HG03558 (cell line): ENCODE measurements at regions not wholly inside any gene's neighbourhood (a gene's known extent, or its start where the extent isn't known, plus 50 kb on each side); places are given as distances from the start of the nearest gene placed in this dataset.
"Not testable (repeated sequence)": the region's sequence is repeated elsewhere in the genome, so short reads cannot be mapped to it uniquely, and the experiment has no call there.

Source experiments
- ATAC-seq: cut with Tn5 transposase; IDR thresholded peaks from one replicate; pipeline ENCODE4 v1.9.1; 2021; ENCODE audit warnings: moderate number of reproducible peaks; ENCODE audit not compliant: unreplicated experiment; ENCODE audit errors: extremely low read depth

DNA sequence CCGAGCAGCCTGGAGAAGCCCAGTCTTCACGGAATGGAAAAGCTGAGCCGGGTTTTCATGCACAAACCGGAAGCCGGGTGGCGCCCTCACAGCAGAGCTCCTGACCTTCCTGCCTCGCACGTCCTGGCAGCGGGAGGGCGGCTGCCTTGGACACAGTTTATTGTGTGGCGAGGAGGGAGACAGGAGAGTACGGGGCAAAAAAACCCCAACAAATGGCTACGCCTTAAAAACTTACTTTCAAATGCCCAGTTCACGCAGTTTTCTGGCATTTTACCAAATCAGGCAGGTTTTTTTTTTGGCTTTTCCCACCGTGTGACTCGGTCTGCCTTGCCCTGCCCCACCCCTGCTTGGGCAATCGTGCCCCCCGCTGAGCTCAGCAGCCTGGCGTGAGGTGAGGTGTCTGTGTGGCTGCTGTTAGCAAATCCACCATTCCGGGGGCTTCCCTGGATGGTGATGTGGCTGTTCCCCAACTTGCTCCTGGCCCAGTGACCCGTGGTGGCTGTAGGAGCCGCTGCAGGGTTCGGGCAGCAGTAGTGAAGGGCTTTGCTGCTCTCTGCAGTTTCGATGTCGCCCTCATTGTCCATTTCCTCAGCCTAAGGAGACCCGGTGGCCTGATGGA lies 187.1 kb upstream of the SULF2 start:
- not testable (repeated sequence) for ATAC-seq

DNA sequence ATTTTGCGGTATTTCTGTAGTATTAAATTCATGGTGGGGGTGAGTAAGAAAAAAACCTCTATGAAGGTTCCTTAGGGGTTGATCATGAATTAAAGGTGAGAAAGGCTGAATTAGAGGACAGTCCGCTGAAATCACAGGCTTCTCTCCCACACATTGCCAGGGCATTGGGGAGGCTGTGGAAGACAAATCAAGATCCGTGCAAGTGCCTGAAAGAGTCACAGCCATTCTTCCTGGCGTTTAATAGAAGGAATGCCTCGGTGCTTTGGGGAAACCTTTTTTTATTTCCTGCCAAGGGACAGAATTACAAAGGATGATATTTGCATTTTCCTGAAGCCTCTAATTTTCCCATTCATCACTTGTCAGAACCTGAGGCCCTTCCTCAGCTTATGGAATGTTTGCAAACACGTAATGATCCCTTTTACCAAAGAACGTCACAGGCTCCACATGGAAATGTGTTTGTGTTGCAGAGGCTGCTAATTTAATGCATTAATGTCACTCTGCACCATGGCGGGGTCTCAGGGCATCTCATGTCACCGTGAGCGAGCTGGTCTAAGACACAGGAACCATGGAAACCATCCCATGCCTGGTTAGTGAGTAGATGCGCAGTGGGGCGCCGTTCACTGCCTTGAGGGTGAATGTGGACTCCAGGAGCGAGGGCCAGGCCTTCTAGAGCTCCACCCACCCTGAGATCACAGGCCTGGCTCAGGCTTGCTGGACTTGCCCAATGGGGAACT lies 185.9 kb upstream of the SULF2 start:
- ATAC-seq, result no peak

DNA sequence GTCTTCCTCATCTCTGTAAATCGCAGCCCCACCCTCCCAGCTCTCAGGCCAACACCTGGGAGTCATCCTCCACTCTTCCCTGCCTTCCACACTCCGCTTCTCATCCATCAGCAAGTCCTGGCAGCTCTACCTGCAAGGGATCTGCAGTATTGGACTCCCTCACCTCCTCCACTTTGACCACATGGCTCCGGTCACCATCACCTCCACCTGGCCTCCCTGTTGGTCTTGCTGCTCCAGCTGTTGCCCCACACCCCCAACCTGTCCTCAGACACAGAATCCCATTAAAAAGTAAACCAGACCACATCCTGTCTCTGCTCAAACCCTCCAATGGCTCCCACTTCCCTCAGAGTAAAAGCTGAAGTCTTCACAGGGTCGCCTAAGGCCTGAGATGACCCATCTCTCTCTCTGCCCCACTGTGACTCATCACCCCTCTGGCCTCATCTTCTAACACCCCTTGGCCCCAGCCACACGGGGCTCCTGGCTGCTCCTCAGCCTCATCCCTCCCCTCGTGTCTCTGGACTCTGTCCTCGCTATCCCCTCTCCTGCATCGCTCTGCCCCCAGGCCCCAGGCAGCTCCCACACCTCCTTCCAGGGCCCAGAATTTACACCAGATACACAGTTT lies 185.1 kb upstream of the SULF2 start:
- ATAC-seq, result no peak

GRCh38 chr20:47969426-47969825 lies 184.1 kb upstream of the SULF2 start:
- ATAC-seq, result no peak

GRCh38 chr20:47968541-47969310 lies 183.4 kb upstream of the SULF2 start:
- ATAC-seq, result no peak

DNA sequence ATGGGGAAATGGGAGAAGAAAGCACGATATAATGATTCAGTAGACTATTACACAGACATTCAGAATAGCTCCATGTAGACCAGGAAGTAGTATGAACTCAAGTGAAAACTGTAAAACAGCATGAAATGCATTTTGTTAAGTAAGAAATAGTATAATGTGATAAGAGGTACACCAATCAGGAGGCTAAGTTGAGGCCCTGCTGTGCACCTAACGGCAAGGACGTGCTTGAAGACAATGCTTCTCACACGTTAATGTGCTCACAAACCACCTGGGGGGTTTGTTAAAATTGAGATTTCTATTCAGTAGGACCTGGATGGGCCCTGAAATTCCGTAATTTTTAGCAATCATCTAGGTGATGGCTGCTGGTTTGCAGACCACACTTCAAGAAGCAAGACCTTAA lies 178.9 kb upstream of the SULF2 start:
- ATAC-seq, result no peak

- no peak for ATAC-seq
Observed at GRCh38 chr20:47963022-47963421, 177.7 kb upstream of the SULF2 start.

GRCh38 chr20:47962286-47962963 lies 177.1 kb upstream of the SULF2 start:
- no peak for ATAC-seq

DNA sequence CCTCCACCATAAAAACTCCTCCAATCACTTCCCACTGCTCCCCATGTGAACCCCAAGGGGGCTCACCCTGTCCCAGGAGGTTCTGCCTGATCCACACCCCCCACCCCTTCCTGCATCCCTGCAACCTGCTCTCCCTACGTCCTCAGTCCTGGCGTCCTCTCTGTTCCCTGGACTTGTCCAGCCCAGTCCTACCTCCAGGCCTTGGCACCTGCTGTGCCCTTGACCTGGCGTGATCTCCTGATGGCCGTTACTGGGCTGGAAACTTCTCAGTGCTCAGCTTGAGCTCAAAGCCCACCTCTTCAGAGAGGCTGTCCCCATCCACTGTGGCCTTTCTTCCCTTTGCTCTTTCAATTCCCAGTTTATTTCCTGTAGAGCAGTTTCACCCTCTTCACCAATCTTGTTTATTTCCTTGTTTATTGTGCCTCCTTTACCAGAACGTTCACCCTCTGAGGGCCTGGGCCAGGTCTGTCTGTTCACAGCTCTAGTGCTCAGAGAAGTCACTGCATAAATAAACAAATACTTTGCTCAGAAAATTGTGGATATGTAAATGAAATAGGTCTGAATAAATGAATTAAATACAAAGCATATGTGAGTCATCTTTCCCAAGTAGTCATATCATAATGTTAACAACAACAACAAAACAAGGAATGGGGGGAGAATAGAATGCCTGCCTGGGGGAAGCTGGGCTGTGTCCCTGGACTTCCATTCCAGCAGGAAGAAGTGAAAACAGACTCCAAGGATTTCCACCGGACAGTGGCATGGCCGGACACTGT lies 175.7 kb upstream of the SULF2 start:
- no peak for ATAC-seq

DNA sequence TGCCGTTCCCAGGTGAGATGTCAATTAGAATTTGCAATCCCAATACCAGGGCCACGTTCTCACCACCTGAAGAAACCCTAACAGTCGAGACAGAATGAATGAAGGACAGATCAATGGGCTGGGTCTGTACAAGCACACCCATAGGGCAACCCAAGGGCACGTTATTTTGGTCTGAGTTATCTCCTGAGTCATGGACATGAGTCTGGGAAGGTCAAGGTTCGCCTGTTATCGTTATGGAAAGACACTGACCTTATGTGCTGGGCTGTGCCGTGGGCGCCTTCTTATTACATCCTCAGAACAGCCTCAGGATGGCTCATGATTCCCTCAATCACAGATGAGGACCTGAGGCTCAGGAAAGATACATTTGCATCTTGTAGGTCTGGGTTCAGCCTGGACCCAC lies 175.0 kb upstream of the SULF2 start:
- no peak for ATAC-seq

- ATAC-seq, result not testable (repeated sequence)
Observed at GRCh38 chr20:47957989-47958801, 172.9 kb upstream of the SULF2 start.

DNA sequence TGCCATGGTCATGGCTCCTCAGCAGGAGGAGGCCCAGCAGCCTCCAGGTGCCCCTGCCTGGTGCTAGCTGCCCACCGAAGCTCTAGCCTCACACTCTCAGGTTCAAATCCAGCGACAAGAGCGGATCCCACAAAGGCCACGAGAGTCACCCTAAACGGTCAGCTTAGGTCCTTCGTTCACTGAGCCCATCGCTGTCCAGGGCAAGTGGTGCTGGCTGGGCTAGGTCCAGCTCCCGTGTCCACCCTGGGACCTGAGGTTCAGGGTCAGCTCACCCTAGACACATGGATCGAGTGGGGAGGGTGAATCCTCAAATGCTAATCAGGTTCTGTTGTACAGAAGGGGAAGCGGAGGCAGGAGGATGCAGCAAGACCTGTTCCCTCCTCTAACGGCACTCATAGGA lies 171.9 kb upstream of the SULF2 start:
- no peak for ATAC-seq

GRCh38 chr20:47956268-47956995 lies 171.2 kb upstream of the SULF2 start:
- ATAC-seq, result no peak

DNA sequence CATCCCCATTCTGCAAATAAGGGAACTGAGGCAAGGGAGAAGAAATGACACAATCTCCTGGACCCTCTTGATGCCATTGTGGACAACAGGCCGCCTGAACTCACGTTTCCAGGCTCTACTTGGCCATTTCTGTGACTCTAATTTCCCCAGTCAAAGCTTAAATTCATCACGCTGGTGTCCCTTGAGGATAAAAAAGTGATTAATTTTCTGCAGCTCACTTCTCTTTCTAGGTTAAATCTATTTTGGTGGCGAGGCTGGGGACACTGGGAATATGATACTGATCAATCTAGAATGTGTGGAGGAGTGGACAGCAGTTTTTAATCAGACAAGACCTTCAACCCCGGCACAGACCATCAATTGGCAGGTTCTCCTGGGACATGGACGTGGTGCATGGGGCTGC lies 168.2 kb upstream of the SULF2 start:
- no peak for ATAC-seq

GRCh38 chr20:47952023-47952564 lies 166.8 kb upstream of the SULF2 start:
- ATAC-seq, result no peak

DNA sequence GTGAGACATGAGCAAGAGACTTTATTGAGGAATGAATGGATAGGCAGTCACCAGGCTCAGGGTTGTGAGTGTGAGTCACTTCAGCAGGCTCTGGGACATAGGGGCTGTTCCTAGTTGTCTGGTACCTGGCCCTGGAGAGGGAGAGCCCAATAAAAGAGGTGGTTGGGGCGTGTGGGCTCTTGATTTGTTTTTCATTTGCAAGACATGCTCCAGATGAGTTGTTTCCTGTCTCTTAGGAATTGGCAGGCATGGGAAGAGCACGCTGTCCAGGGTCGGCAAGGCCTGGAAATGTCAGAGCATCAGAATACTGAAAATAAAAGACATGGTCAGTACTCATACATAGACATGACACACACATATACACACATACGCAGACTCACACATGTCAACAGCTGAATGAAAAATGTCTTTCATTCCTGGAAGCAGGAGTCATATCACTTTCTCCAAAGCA lies 166.3 kb upstream of the SULF2 start:
- no peak for ATAC-seq

DNA sequence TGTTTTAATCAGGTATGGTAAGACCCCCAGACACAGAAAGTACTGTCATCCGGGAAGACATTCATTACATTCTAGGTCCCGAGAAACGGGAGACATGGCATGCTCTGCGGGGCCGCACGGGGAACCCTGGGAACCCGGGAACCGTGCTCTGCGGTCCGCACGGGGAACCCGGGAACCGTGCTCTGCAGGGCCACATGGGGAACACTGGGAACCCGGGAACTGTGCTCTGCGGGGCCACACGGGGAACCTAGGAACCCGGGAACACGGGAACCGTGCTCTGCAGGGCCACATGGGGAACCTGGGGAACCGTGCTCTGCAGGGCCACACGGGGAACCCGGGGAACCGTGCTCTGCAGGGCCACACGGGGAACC lies 165.6 kb upstream of the SULF2 start:
- ATAC-seq, result no peak
